Mammary epithelial cell (primary cell): ENCODE measurements at regions not wholly inside any gene's neighbourhood (a gene's known extent, or its start where the extent isn't known, plus 50 kb on each side); places are given as distances from the start of the nearest gene placed in this dataset.

Experiments used
- EZH2 ChIP-seq: IDR thresholded peaks from 2 replicates; pipeline ENCODE4 v1.6.1; 2012; ENCODE audit warnings: low read length, inconsistent platforms, borderline replicate concordance
- TF ChIP-seq, protein P1 (sequence below), 2 donors: IDR thresholded peaks in 1 of 2; conservative IDR thresholded peaks in 1 of 2; 2 replicates each; pipeline ENCODE4 v1.5.1; 2011 to 2012; ENCODE audit warnings: inconsistent platforms in 2 of 2, low read length in 2 of 2, mild to moderate bottlenecking in 2 of 2, control low read depth in 1 of 2, low read depth in 1 of 2; ENCODE audit not compliant: insufficient read depth in 1 of 2; ENCODE audit errors: extremely low read depth in 1 of 2

DNA sequence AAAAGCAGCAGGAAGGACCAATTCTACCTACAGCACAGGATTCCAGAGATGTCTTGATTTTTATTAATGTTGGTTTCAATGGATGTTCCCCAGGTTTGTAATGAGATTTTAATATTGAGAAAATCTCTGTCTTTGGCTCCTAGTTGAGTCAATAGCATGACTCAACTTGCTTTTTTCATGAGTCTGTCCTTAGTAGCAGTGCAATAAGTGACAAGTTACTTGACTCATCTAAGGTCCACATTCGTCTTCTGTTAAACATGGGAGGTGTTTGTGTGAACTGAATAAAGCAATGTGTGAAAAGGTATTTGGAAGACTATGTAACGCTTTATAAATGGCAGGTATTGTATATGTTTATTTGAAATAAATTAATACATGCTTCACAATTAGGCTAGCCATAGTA is 645.0 kb upstream of the PTBP2 start:
- TF ChIP-seq, protein P1, sequence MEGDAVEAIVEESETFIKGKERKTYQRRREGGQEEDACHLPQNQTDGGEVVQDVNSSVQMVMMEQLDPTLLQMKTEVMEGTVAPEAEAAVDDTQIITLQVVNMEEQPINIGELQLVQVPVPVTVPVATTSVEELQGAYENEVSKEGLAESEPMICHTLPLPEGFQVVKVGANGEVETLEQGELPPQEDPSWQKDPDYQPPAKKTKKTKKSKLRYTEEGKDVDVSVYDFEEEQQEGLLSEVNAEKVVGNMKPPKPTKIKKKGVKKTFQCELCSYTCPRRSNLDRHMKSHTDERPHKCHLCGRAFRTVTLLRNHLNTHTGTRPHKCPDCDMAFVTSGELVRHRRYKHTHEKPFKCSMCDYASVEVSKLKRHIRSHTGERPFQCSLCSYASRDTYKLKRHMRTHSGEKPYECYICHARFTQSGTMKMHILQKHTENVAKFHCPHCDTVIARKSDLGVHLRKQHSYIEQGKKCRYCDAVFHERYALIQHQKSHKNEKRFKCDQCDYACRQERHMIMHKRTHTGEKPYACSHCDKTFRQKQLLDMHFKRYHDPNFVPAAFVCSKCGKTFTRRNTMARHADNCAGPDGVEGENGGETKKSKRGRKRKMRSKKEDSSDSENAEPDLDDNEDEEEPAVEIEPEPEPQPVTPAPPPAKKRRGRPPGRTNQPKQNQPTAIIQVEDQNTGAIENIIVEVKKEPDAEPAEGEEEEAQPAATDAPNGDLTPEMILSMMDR (conservative IDR thresholded peaks at IDR 0.05 in 1 of 2, IDR thresholded peaks at IDR 0.05 in 1 of 2; ENCODE audit: extremely low read depth in 1 of 2, insufficient read depth in 1 of 2, low read depth in 1 of 2, low read length in 2 of 2), result no peak
- no peak for TF ChIP-seq EZH2
